Lung (tissue), 11 donors: ENCODE measurements at regions not wholly inside any gene's neighbourhood (a gene's known extent, or its start where the extent isn't known, plus 50 kb on each side); places are given as distances from the start of the nearest gene placed in this dataset.

ENCODE experiments used
- ATAC-seq: fragments of 200-7000 bp; cut with Tn5 transposase; one replicate; pipeline ENCODE4 v1.9.1; 2020; ENCODE audit warnings: moderate number of reproducible peaks; ENCODE audit not compliant: insufficient read depth, low FRiP score
- DNase-seq, 3 donors: peaks; one replicate each; pipeline ENCODE4 v3.0.0-alpha.2; 2013 to 2017
- H3K27ac ChIP-seq, 2 donors: one replicate each; pipeline ENCODE4 v1.5.1; 2013; ENCODE audit warnings: mild to moderate bottlenecking in 2 of 2, moderate library complexity in 2 of 2, control low read depth in 1 of 2, inconsistent platforms in 1 of 2, low read depth in 1 of 2, low read length in 1 of 2
- H3K27me3 ChIP-seq, 3 donors: one replicate each; pipeline ENCODE4 v1.5.1; 2013; ENCODE audit warnings: low read length in 2 of 3; ENCODE audit not compliant: control insufficient read depth in 3 of 3, insufficient read depth in 3 of 3
- H3K36me3 ChIP-seq, 4 donors: one replicate each; pipeline ENCODE4 v1.5.1; 2013; ENCODE audit warnings: low read length in 4 of 4, mild to moderate bottlenecking in 1 of 4, moderate library complexity in 1 of 4; ENCODE audit not compliant: control insufficient read depth in 4 of 4, insufficient read depth in 4 of 4
- H3K4me1 ChIP-seq, 5 donors: one replicate each; pipeline ENCODE4 v1.5.1; 2013; ENCODE audit warnings: low read length in 5 of 5, mild to moderate bottlenecking in 2 of 5, moderate library complexity in 1 of 5; ENCODE audit not compliant: control insufficient read depth in 5 of 5, insufficient read depth in 5 of 5
- H3K4me3 ChIP-seq: one replicate; pipeline ENCODE4 v1.5.1; 2013; ENCODE audit warnings: mild to moderate bottlenecking, control low read depth, moderate library complexity
- H3K9ac ChIP-seq, 2 donors: one replicate each; pipeline ENCODE4 v1.5.1; 2013; ENCODE audit warnings: low read length in 2 of 2, control low read depth in 1 of 2; ENCODE audit not compliant: insufficient read depth in 1 of 2
- H3K9me3 ChIP-seq, 4 donors: one replicate each; pipeline ENCODE4 v1.5.1; 2013; ENCODE audit warnings: low read length in 3 of 4, mild to moderate bottlenecking in 1 of 4, moderate library complexity in 1 of 4; ENCODE audit not compliant: control insufficient read depth in 4 of 4, insufficient read depth in 3 of 4
- WGBS, 2 donors: extraction: QIAGEN DNeasy Blood & Tissue Kit; methylation state at CpG; one replicate each; pipeline ENCODE4 v1.1.7; 2013; 5-methylcytosine and 5-hydroxymethylcytosine counted together
- TF ChIP-seq, protein P1 (sequence below): IDR thresholded peaks from 2 replicates; pipeline ENCODE4 v1.5.1; 2012; ENCODE audit warnings: mild to moderate bottlenecking; ENCODE audit errors: control extremely low read depth, extremely low read depth
- donor health status: control.
- donor health status: control.
- donor health status: Bipolar disorder and iron deficiency.
- donor health status: healthy.
- donor health status: DM: yes; HTN: yes; CAD: no.

DNA sequence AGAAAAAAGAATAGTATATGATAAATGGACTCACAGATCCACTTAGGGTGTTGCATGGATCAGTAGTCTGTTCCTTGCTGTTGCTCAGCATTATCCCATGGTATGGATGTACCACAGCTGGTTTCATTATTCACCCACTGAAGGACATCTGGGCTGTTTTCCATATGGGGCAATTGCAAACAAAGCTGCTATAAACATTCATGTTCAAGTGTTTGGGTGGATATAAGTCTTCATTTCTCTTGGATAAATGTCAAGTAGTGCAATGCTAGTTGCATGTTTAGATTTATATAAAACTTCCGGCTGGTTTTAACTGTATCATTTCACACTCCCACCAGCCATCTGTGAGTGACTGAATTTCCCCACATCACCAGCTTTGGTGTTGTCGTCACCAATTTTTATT lies 137.7 kb downstream of the ASB7 start:
- H3K9me3 ChIP-seq = no peaks in the 10 kb centered on the region
- TF ChIP-seq, protein P1, sequence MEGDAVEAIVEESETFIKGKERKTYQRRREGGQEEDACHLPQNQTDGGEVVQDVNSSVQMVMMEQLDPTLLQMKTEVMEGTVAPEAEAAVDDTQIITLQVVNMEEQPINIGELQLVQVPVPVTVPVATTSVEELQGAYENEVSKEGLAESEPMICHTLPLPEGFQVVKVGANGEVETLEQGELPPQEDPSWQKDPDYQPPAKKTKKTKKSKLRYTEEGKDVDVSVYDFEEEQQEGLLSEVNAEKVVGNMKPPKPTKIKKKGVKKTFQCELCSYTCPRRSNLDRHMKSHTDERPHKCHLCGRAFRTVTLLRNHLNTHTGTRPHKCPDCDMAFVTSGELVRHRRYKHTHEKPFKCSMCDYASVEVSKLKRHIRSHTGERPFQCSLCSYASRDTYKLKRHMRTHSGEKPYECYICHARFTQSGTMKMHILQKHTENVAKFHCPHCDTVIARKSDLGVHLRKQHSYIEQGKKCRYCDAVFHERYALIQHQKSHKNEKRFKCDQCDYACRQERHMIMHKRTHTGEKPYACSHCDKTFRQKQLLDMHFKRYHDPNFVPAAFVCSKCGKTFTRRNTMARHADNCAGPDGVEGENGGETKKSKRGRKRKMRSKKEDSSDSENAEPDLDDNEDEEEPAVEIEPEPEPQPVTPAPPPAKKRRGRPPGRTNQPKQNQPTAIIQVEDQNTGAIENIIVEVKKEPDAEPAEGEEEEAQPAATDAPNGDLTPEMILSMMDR = no peak
- H3K36me3 ChIP-seq = no peaks in the 10 kb centered on the region
- no peak overlapping the region for H3K9ac ChIP-seq
- H3K4me1 ChIP-seq = peaks cover 0 to 22% (median 0%) of the 10 kb centered on the region in 5 donors
- H3K27ac ChIP-seq = no peak overlapping the region
- 65 to 88% methylated on average over 2 of the region's 2 CpGs for WGBS, 2 donors
- DNase-seq (peak; percentile 76 to 96 (median 95)), ATAC-seq (no peak)
- no peak overlapping the region for H3K4me3 ChIP-seq
- H3K27me3 ChIP-seq = no peaks in the 10 kb centered on the region

DNA sequence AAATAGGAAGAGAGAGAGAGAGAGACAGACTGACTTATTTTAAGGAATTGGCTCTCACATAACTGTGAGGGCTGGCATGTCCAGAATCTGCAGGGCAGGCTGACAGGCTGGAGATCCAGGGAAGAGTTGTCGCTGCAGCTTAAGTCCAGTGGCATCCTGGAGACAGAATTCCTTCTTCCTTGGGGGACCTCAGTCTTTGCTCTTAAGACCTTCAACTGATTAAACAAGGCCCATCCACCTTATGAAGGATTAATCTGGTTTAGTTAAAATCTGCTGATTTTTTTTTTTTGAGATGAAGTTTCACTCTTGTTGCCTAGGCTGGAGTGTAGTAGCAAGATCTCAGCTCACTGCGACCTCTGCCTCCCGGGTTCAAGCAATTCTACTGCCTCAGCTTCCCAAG lies 128.0 kb upstream of the ALDH1A3 start:
- no peak for ATAC-seq
- Histone ChIP-seq H3K27ac (no peak overlapping the region), H3K4me1 (no peaks in the 10 kb centered on the region), H3K27me3 (no peaks in the 10 kb centered on the region), H3K9ac (no peak overlapping the region), H3K36me3 (no peaks in the 10 kb centered on the region), H3K9me3 (peaks cover 0 to 2% (median 0%) of the 10 kb centered on the region in 4 donors), H3K4me3 (no peak overlapping the region)
- 93% methylated on average over 3 of the region's 3 CpGs for WGBS, 2 donors
- DNase-seq = no peak
- TF ChIP-seq, protein P1 = no peak

DNA sequence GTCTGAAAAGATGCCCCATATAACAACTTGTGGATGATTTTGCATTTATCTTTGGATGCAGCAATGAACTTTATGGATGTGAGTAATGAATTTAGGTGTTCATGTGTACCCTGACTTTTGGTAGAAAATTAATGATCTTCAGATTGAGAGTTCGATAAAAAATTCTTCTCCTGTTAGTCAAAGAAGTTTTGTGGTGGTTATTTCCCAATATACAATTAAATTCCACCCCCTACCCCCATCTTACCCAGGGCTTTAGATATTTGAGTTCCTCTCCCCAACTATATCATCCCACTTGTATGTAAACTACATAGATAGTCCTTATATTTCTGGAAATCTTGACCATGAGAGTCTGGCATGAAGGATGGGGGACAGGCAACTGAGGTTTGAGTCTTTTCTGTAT lies 126.1 kb upstream of the ALDH1A3 start:
- WGBS, 2 donors = 90 to 94% methylated on average over 1 of the region's 1 CpG
- no peaks in the 10 kb centered on the region for H3K27me3 ChIP-seq
- H3K36me3 ChIP-seq = no peaks in the 10 kb centered on the region
- ATAC-seq (no peak), DNase-seq (no peak)
- H3K27ac ChIP-seq = no peak overlapping the region
- peaks cover 0 to 2% (median 0%) of the 10 kb centered on the region in 4 donors for H3K9me3 ChIP-seq
- H3K4me3 ChIP-seq = no peak overlapping the region
- H3K9ac ChIP-seq = no peak overlapping the region
- H3K4me1 ChIP-seq = no peaks in the 10 kb centered on the region
- TF ChIP-seq, protein P1 = no peak

DNA sequence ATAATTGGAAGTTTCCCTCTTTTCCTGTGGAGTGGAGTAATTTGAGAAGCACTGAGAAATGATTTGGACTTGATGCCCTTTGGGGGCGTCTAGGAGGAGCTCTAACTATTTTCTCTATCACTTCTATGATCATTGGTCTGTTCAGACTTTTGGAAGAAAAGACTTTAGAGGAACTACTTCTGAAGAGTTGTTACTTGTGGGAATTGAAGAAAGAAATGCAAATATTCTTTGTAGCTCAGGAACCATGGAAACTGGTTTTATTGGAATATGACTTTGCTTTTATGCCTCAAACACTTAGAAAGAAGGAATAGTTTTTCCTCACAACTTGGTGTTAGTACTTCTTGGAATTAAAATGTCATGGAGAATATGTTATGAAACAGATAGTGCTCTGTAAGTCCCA lies 122.0 kb upstream of the ALDH1A3 start:
- WGBS, 2 donors = 54 to 68% methylated on average over 1 of the region's 1 CpG

More for the DNA sequence above, 122.0 kb upstream of the ALDH1A3 start:
- Histone ChIP-seq H3K4me1 (peaks cover 0 to 27% (median 0%) of the 10 kb centered on the region in 5 donors), H3K9me3 (no peaks in the 10 kb centered on the region), H3K4me3 (no peak overlapping the region), H3K36me3 (no peaks in the 10 kb centered on the region), H3K27ac (no peak overlapping the region), H3K9ac (no peak overlapping the region), H3K27me3 (peaks cover 0 to 9% (median 0%) of the 10 kb centered on the region in 3 donors)
- ATAC-seq (no peak), DNase-seq (no peak)
- TF ChIP-seq, protein P1 = no peak
